ENCODE measurements at regions not wholly inside any gene's neighbourhood (a gene's known extent, or its start where the extent isn't known, plus 50 kb on each side); places are given as distances from the start of the nearest gene placed in this dataset.

DNA sequence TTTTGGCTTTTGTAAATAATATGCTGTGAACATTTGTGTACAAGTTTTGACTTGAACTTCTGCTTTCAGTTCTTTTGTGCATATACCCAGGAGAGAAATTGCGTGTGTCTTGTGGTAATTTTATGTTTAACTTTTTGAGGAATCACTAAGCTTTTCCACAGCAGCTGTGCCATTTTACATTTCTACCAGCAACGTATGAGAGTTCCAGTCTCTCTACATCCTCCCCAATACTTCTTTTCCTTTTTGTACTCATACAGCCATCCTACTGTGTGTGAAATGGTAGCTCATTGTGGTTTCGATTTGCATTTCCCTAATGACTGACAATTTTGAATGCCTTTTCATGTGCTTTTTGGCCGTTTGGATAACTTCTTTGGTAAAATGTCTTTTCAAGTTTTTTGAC is 66.3 kb upstream of the INHBA start:
- no peak overlapping the region for H3K27ac ChIP-seq
- no peak for TF ChIP-seq ZFX (IDR thresholded peaks at IDR 0.05)
- TF ChIP-seq, protein P1, sequence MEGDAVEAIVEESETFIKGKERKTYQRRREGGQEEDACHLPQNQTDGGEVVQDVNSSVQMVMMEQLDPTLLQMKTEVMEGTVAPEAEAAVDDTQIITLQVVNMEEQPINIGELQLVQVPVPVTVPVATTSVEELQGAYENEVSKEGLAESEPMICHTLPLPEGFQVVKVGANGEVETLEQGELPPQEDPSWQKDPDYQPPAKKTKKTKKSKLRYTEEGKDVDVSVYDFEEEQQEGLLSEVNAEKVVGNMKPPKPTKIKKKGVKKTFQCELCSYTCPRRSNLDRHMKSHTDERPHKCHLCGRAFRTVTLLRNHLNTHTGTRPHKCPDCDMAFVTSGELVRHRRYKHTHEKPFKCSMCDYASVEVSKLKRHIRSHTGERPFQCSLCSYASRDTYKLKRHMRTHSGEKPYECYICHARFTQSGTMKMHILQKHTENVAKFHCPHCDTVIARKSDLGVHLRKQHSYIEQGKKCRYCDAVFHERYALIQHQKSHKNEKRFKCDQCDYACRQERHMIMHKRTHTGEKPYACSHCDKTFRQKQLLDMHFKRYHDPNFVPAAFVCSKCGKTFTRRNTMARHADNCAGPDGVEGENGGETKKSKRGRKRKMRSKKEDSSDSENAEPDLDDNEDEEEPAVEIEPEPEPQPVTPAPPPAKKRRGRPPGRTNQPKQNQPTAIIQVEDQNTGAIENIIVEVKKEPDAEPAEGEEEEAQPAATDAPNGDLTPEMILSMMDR (conservative IDR thresholded peaks at IDR 0.05) = no peak

GRCh38 chr7:41763626-41764025 is 60.7 kb upstream of the INHBA start:
- TF ChIP-seq, protein P1 (conservative IDR thresholded peaks at IDR 0.05) = no peak
- no peak for TF ChIP-seq ZFX (IDR thresholded peaks at IDR 0.05)
- H3K27ac ChIP-seq = no peak overlapping the region

- TF ChIP-seq, protein P1 (conservative IDR thresholded peaks at IDR 0.05) = no peak
- TF ChIP-seq ZFX (IDR thresholded peaks at IDR 0.05) = no peak
These were observed 59.8 kb upstream of the INHBA start for GRCh38 chr7:41762641-41763040.

DNA sequence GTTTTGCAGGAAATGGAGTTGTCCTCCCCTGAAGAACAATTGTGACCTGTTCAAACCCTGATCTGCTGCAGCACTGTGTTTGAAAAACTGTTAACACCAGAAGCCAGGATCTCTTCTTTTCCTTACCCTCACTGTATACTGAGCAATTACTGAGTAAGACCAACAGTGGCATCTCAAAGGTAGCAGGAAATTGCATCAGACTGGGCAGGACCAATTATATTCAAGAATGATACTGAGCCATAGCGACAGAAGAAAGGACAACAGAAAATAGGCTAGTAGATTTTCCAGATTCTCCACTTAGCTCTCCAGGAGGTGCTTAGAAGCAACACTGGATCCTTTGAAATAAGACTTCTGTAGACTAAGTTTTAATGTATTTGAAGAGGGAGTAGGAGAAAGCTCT is 57.4 kb upstream of the INHBA start:
- no peak for TF ChIP-seq ZFX (IDR thresholded peaks at IDR 0.05)
- TF ChIP-seq, protein P1 (conservative IDR thresholded peaks at IDR 0.05) = no peak
- H3K27ac ChIP-seq = no peak overlapping the region

More at GRCh38 chr7:41762641-41763040, 59.8 kb upstream of the INHBA start:
- no peak overlapping the region for H3K27ac ChIP-seq

GRCh38 chr7:41758321-41758720 is 55.4 kb upstream of the INHBA start:
- H3K27ac ChIP-seq = no peak overlapping the region
- TF ChIP-seq, protein P1 (conservative IDR thresholded peaks at IDR 0.05) = no peak
- TF ChIP-seq ZFX (IDR thresholded peaks at IDR 0.05) = no peak

GRCh38 chr7:41756650-41757182 is 53.8 kb upstream of the INHBA start:
- no peak for TF ChIP-seq ZFX (IDR thresholded peaks at IDR 0.05)
- TF ChIP-seq, protein P1 (conservative IDR thresholded peaks at IDR 0.05) = no peak
- H3K27ac ChIP-seq = no peak overlapping the region

DNA sequence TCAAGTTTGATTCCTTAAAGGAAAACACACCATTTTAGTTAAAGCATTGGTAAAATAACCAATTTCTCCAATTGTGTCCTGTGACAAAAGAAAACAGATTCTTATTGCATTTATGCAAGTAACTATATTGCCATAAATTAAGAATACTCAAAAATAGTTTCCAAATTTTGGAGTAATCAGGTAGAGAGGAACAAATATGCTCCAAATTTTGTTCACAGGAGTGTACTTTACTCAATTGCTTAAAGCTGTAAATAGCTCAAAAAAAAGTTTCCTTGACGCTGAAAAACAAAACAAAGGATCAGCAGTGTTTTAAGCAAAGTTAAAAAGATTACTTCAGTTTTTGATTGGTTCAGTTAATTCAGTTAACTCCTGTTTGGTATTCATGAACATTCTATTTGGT is 52.2 kb upstream of the INHBA start:
- TF ChIP-seq ZFX (IDR thresholded peaks at IDR 0.05) = no peak
- TF ChIP-seq, protein P1 (conservative IDR thresholded peaks at IDR 0.05) = no peak
- H3K27ac ChIP-seq = no peak overlapping the region

All from C4-2B (cell line).